HG03159 (cell line): ENCODE measurements at regions not wholly inside any gene's neighbourhood (a gene's known extent, or its start where the extent isn't known, plus 50 kb on each side); places are given as distances from the start of the nearest gene placed in this dataset.

Source experiments
- ATAC-seq: cut with Tn5 transposase; IDR thresholded peaks from one replicate; pipeline ENCODE4 v1.9.1; 2021; ENCODE audit warnings: mild to moderate bottlenecking, moderate library complexity; ENCODE audit not compliant: unreplicated experiment

DNA sequence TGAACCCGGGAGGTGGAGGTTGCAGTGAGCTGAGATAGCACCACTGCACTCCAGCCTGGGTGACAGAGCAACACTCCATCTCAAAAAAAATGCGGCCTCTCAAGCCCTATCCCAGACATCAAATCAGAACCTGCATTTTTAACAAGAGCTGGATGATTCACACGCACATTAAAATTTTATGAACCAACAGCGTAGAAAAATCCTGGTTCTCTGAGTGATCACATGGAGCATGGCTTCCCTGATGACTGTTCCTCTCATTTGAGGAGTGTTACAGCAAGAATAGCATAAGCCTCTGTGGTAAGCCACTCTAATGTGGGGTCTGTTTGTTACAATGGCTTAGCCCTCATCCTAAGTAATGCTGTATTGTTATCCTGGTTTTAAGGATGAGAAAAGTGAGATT is 163.6 kb downstream of the BRMS1L start:
- no peak for ATAC-seq

DNA sequence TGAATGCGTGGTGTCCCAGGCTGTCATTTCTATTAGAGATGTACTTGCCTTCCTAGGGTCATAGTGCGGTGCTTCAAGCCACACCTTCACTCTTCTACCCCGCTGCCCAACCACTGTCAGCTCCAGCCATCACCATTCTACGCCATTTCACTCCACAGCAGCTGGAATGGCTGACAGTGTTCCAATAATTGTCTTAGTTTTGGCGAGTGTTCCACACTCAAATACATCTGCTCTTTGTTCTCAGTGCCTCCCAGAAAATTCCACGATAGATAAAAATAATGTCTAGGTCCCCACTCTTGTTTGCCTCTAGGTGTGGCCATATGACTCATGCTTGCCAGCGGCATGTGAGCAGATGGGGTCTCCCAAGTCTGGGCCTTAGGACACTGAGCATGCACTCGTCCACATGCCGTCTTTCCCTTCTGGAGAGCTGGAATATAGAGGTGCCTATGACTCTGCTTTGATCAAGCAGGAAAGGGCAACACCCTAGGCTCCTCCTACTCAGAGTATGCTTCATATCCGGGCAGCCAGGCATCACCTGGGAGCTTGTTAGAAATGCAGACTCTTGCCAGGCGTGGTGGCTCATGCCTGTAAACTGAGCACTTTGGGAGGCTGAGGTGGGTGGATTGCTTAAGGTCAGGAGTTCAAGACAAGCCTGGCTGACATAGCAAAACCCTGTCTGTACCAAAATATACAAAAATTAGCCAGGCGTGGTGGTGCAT is 163.0 kb downstream of the BRMS1L start:
- no peak for ATAC-seq

- no peak for ATAC-seq
Observed at GRCh38 chr14:35988550-35988949, 162.4 kb downstream of the BRMS1L start.

GRCh38 chr14:35987731-35988130 is 161.6 kb downstream of the BRMS1L start:
- no peak for ATAC-seq

GRCh38 chr14:35986219-35986573 is 160.1 kb downstream of the BRMS1L start:
- peak; percentile 61 for ATAC-seq

DNA sequence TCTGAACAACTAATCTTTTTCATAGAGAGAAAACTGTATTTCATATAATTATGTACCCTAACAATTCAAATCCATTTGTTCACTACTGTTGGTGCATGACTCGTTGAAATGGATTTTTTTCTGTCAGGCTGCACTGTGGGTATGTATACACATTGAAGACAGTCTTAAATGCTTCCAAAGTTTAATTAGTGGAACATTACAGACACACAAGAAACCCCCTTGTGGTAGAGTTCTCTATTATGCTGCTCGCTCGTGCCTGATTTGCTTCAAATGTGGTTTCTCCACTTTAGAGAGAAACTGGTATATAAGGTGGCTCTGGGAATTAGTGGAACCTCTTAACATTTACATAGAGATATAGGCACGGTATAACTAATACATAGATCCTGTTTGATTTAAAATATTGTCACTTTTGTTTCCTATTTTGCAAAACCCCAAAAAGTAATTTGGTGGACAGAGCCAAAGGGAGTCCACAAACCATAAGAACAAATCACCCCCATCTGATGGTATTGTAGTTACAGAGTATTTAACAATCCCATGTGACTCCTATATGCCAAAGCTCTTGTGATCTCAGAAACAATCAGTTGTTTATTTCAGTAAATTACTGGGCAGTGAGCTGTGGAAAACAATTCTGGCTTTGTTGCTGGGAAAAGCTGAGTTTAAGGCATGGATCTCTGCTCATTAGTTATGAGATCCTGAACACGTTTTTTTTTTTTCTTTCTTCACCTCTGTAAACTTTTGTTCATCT is 159.5 kb downstream of the BRMS1L start:
- peak; percentile 53 for ATAC-seq

DNA sequence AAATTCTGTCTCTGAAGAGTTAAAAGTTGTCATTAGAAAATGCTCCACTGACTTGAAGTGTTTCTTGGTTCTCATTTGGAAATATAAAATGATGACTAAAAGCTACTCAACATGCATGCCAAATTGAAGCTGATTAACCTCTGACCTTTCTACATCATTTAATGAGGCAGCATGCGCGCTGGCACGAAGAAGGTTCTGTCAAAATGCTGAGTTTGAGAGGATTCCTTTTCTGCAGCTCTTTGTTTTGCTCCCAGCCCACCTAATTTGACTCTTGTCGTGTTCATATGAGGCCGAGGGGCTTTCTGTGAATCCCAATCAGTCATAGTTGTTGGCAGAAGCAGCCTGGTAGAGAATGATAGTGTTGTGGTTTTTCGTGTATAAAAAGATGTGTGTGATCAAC is 153.4 kb downstream of the BRMS1L start:
- ATAC-seq = no peak

- ATAC-seq = no peak
Observed at GRCh38 chr14:35978561-35978960, 152.4 kb downstream of the BRMS1L start.

DNA sequence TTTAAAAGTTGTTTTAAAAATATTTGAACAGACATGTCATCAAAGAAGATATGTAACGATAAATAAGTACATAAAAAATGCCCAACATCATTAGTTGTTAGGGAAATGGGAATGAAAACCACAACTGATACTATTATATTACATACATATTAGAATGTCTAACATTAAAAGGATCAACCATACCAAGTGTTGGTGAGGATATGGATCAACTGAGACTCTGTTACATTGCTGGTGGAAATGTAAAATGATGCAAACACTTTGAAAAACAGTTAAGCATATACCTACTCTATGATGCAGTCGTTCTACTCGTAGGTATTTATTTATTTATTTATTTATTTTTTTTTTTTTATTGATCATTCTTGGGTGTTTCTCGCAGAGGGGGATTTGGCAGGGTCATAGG is 149.7 kb downstream of the BRMS1L start:
- no peak for ATAC-seq

DNA sequence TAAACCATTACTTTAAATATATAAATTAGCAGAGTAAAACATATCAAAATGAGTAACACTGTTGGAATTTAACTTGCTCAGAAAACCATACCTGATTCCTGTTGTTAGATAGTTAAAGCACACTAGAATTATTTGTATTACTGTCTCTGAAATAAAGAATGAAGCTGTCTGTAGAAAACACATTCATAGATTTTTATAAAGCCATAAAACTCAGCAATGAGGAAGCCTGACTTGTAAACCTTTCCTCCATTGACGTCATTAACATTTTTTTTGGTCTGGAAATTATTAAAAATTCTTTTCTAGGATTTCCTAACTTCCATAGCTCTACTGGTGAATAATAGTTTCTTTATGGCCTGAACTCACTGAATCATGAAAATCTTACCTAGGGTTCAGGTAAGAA is 147.6 kb downstream of the BRMS1L start:
- ATAC-seq = no peak

DNA sequence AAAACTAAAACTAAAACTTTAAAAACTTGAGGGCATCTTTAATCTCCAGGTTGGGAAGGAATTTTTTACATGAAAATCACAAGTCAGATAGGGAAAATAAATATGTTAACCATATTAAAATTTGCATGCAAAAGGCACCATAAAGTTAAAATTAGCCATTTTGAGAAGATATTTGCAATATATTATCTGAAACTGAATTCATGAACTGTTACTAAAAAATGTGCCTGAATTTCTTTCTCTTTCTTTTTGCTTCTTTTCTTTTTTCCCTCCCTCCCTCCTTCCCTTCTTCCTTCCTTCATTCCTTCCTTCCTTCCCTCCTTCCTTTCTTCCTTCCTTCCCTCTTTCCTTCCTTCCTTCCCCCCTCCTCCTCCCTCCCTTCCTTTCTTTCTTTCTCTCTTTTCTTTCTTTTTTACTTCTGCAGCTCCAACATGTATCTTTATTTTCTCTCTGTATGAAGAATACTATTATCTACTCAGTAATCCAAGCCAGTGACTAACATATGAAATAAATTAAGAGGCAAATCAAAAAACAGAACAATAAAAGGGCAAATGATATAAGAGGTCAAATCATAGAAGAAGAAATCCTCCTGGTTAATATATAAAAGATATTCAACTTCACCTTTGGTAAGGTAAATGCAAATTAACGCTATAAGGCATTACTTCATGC is 146.0 kb downstream of the BRMS1L start:
- ATAC-seq = no peak

DNA sequence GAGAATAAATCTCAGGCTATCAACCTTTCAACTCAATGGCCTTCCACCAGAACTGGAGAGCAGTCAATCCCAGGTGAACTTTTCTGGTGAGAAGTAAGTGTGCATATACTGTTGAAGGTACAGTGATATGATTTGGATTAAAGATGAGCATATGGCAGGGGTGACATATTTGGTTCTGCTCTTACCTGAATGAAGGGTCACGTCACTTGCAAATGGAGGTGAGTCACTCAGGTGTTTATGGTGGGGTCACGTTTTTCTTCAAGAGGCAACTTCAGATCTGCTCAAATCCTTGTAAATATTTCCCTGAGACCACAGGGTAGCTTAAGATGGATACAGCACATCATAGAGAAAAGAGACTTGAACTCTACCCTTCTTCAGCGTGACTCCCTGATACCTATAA is 143.2 kb downstream of the BRMS1L start:
- no peak for ATAC-seq

DNA sequence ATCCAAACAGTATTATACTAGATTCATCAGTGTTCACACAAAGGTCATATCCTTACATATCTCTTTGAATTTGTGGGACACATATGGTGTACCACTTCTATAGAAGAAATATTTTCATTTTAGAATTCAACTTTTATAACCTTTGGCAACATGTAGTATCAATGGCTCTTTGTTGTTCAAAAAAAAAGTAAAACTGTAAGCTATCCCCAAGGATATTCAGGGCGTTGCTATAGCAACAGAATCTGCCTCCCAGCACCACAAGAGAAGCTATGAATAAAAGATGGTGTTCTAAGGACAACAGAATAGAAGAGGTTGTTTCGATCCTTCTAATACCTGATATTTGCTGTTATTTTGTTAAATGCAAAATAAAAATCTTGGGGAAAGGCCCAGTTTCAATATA is 139.3 kb downstream of the BRMS1L start:
- no peak for ATAC-seq

GRCh38 chr14:35964697-35965286 is 138.7 kb downstream of the BRMS1L start:
- ATAC-seq = no peak

DNA sequence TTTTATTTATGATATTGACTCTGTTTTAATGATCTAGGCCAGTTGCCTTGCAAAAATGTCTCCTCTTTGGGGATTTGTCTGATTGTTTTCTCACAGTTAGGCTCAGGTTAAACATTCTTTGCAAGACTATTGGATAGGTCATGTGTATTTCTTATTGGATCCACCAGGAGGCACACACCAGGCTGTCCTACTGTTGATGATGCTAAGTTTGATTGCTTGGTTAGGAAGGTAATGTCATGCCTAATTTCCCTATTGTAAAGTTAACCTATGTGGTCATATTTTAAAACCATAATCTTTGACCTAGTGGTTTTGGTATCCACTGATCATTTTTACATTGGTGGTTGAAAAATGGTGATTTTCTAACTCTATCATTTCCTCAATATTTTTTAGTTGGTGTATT is 137.1 kb downstream of the BRMS1L start:
- ATAC-seq = peak; percentile 67

DNA sequence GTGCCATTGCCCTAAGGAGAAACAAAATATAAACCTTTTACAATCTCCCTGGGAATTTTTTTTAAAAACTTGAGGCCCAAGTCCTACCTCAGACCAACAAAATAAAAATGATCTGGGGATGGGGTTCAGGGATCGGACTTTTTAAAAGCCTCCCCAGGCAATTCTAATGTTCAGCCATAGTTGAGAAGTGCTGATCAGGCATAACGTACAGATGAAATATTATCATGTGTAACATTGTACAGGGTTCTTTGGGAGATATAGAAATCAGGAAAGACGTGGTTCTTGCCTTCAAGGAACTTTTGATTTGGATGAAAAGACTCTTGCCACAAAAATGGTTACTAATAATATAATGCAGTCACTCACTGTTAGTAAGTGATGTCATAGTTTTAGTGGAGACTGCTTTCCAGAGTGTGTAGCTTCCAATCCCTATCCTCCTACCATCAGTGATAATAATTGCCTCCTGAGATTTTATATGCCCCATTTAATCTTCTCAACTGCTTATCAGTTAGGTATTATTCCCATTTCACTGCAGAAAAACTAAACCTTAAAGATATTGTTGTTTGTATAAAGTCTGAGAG is 135.6 kb downstream of the BRMS1L start:
- ATAC-seq = no peak

DNA sequence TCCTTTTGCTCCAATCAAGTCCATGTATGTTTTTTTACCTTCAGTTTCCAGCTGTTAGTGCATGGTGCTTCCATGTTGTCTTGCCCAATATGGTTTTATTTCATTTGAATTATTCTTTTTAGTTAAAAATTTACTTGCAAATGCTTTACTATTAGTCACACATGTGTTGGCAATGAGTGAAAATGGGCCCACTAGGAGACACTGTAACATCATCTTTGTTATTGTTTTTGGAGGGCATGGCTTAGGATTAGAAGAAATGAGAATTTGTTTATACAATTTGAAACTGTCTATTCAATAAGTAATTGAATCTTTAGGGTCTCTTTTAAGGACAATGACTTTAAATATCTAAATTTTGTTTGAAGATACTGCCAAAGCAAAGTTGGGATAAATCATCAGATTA is 133.7 kb downstream of the BRMS1L start:
- no peak for ATAC-seq

- ATAC-seq = no peak
Observed at GRCh38 chr14:35958499-35958898, 132.4 kb downstream of the BRMS1L start.

GRCh38 chr14:35956376-35957085 is 130.4 kb downstream of the BRMS1L start:
- ATAC-seq = no peak

DNA sequence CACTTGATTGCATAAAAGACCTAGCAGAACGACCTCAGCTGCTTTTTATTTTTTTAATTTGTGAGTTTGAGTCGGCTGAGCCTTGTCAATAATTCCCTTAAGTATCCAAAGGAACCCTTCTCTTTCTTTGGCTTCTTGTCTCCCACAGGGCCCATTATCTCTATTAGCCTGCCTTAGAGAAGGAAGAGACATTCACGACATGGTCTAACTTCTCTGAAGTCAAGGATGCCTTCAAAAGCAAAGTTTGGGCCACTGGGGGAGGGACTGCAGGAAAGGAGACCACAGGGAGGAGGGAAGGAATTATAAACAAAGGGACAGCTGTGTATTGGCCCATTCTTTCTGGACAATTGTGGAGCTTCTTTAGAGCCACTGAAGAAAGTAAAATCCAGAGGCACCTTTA is 126.4 kb downstream of the BRMS1L start:
- no peak for ATAC-seq
